ENCODE measurements at regions not wholly inside any gene's neighbourhood (a gene's known extent, or its start where the extent isn't known, plus 50 kb on each side); places are given as distances from the start of the nearest gene placed in this dataset.

DNA sequence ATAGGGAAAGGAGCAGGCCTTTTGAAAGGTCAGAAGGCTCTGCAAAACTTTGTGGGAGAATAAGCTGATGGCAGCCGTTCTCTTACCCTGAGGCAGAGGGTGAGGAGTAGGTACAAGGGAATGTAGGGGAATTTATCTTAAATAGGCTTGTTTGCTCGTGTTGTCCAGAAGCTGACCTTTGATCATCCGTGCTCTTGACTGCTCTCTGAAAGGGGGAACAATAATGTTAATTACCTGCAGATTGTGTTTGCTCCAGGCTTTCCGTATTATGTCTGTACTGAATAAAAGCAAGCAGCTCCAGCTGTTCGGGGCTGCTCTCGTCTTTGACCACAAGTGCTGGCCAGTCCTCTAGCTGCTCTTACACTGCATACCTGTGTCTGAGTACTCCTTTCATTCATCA, 116.3 kb downstream of the ZNF429 start (continued):
- TF ChIP-seq, protein P1, sequence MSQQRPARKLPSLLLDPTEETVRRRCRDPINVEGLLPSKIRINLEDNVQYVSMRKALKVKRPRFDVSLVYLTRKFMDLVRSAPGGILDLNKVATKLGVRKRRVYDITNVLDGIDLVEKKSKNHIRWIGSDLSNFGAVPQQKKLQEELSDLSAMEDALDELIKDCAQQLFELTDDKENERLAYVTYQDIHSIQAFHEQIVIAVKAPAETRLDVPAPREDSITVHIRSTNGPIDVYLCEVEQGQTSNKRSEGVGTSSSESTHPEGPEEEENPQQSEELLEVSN (IDR thresholded peaks at IDR 0.05; ENCODE audit: borderline replicate concordance in 1 of 2, extremely low read depth in 1 of 2, insufficient read depth in 1 of 2, insufficient read length in 1 of 2, low read depth in 1 of 2, low read length in 1 of 2, poor library complexity in 1 of 2, severe bottlenecking in 1 of 2): no peak
- TF ChIP-seq ZNF75A (CRISPR knock-in tag; IDR thresholded peaks at IDR 0.05): no peak
- TF ChIP-seq THAP12 (CRISPR knock-in tag; IDR thresholded peaks at IDR 0.05): no peak
- no peak for TF ChIP-seq PTRF (tag; IDR thresholded peaks at IDR 0.05)
- no peak for TF ChIP-seq ZNF184 (CRISPR knock-in tag; IDR thresholded peaks at IDR 0.05)
- no peak for TF ChIP-seq ZMIZ1 (IDR thresholded peaks at IDR 0.05; ENCODE audit: low read depth in 2 of 2, low read length in 2 of 2)
- TF ChIP-seq, protein P2, sequence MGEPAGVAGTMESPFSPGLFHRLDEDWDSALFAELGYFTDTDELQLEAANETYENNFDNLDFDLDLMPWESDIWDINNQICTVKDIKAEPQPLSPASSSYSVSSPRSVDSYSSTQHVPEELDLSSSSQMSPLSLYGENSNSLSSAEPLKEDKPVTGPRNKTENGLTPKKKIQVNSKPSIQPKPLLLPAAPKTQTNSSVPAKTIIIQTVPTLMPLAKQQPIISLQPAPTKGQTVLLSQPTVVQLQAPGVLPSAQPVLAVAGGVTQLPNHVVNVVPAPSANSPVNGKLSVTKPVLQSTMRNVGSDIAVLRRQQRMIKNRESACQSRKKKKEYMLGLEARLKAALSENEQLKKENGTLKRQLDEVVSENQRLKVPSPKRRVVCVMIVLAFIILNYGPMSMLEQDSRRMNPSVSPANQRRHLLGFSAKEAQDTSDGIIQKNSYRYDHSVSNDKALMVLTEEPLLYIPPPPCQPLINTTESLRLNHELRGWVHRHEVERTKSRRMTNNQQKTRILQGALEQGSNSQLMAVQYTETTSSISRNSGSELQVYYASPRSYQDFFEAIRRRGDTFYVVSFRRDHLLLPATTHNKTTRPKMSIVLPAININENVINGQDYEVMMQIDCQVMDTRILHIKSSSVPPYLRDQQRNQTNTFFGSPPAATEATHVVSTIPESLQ (CRISPR knock-in tag; IDR thresholded peaks at IDR 0.05): no peak
- TF ChIP-seq ETS1 (conservative IDR thresholded peaks at IDR 0.05; ENCODE audit: control insufficient read depth, low read depth, low read length): no peak

Measured in K562 (cell line).